HepG2 (cell line): ENCODE measurements at regions not wholly inside any gene's neighbourhood (a gene's known extent, or its start where the extent isn't known, plus 50 kb on each side); places are given as distances from the start of the nearest gene placed in this dataset.

Experiments used
- BCL3 ChIP-seq: sonication (generic); formaldehyde crosslinking; IDR thresholded peaks from 2 replicates; pipeline ENCODE4 v1.5.1; 2020; ENCODE audit warnings: mild to moderate bottlenecking, missing genetic modification reagents, moderate library complexity
- GATAD2A ChIP-seq: IDR thresholded peaks from 2 replicates; pipeline ENCODE4 v1.6.1; 2016
- HCFC1 ChIP-seq: fragments of 150-350 bp; IDR thresholded peaks from 2 replicates; pipeline ENCODE4 v1.6.1; 2014; ENCODE audit warnings: low read depth, low read length
- NKX3-1 ChIP-seq: sonication (generic); formaldehyde crosslinking; IDR thresholded peaks from 2 replicates; pipeline ENCODE4 v1.5.0; 2020; ENCODE audit warnings: missing genetic modification reagents
- POLR2AphosphoS5 ChIP-seq: IDR thresholded peaks from 2 replicates; pipeline ENCODE4 v1.6.1; 2012; ENCODE audit warnings: low read depth, low read length
- STAG1 ChIP-seq: sonication (generic); formaldehyde crosslinking; IDR thresholded peaks from 2 replicates; pipeline ENCODE4 v1.4.0; 2020; ENCODE audit warnings: missing genetic modification reagents
- TAF1 ChIP-seq: sonication (generic); formaldehyde crosslinking; IDR thresholded peaks from 2 replicates; pipeline ENCODE4 v1.4.0; 2020; ENCODE audit warnings: missing genetic modification reagents
- WIZ ChIP-seq: sonication (generic); formaldehyde crosslinking; IDR thresholded peaks from 2 replicates; pipeline ENCODE4 v1.5.1; 2020; ENCODE audit warnings: mild to moderate bottlenecking, missing genetic modification reagents
- ZNF510 ChIP-seq: sonication (generic); formaldehyde crosslinking; IDR thresholded peaks from 2 replicates; pipeline ENCODE4 v1.4.0; 2020; ENCODE audit warnings: low read depth, mild to moderate bottlenecking, missing genetic modification reagents
- ZNF557 ChIP-seq: sonication (generic); formaldehyde crosslinking; IDR thresholded peaks from 2 replicates; pipeline ENCODE4 v1.4.0; 2020; ENCODE audit warnings: missing genetic modification reagents
- TF ChIP-seq, protein P1 (sequence below): sonication (generic); formaldehyde crosslinking; IDR thresholded peaks from 2 replicates; pipeline ENCODE4 v1.4.0; 2020; ENCODE audit warnings: mild to moderate bottlenecking, missing genetic modification reagents
- TF ChIP-seq, protein P2 (sequence below): sonication (generic); formaldehyde crosslinking; IDR thresholded peaks from 2 replicates; pipeline ENCODE4 v1.5.0; 2020; ENCODE audit warnings: mild to moderate bottlenecking, missing genetic modification reagents, moderate library complexity

DNA sequence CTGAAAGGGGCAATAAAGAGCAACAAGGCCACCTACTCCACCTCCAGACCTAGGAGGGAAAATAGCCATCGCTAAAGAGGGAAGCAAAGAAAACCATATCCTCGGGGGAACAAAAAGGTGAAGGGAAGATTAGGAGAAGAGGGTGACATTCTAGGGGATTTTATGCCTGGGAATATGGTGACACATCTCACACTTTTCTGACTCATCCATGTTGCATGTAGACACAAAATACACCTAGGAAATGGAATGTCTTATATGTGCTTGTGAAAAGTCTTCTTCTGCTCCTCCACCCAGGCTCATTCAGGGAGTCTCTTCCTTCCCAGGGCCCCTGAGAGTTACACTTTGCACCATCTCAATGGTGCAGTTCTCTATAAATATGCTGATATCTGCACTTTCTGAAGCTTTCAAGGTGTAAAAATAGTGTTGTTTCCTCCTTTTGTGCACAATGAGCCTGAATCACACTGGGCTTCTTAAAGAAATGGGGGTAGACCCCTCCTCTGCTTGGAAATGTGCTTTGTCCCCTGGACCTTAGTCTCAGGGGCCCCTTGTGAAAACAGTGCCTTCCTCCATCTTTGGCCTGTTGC lies 195.9 kb downstream of the CYYR1 start:
- TF ChIP-seq, protein P1, sequence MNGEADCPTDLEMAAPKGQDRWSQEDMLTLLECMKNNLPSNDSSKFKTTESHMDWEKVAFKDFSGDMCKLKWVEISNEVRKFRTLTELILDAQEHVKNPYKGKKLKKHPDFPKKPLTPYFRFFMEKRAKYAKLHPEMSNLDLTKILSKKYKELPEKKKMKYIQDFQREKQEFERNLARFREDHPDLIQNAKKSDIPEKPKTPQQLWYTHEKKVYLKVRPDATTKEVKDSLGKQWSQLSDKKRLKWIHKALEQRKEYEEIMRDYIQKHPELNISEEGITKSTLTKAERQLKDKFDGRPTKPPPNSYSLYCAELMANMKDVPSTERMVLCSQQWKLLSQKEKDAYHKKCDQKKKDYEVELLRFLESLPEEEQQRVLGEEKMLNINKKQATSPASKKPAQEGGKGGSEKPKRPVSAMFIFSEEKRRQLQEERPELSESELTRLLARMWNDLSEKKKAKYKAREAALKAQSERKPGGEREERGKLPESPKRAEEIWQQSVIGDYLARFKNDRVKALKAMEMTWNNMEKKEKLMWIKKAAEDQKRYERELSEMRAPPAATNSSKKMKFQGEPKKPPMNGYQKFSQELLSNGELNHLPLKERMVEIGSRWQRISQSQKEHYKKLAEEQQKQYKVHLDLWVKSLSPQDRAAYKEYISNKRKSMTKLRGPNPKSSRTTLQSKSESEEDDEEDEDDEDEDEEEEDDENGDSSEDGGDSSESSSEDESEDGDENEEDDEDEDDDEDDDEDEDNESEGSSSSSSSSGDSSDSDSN (CRISPR knock-in tag), result no peak
- TF ChIP-seq WIZ (CRISPR knock-in tag) (no peak), STAG1 (CRISPR knock-in tag) (no peak), ZNF510 (CRISPR knock-in tag) (no peak), HCFC1 (no peak), POLR2AphosphoS5 (no peak), GATAD2A (CRISPR knock-in tag) (no peak), TAF1 (CRISPR knock-in tag) (no peak), ZNF557 (no peak), BCL3 (CRISPR knock-in tag) (no peak), NKX3-1 (CRISPR knock-in tag) (no peak)
- TF ChIP-seq, protein P2, sequence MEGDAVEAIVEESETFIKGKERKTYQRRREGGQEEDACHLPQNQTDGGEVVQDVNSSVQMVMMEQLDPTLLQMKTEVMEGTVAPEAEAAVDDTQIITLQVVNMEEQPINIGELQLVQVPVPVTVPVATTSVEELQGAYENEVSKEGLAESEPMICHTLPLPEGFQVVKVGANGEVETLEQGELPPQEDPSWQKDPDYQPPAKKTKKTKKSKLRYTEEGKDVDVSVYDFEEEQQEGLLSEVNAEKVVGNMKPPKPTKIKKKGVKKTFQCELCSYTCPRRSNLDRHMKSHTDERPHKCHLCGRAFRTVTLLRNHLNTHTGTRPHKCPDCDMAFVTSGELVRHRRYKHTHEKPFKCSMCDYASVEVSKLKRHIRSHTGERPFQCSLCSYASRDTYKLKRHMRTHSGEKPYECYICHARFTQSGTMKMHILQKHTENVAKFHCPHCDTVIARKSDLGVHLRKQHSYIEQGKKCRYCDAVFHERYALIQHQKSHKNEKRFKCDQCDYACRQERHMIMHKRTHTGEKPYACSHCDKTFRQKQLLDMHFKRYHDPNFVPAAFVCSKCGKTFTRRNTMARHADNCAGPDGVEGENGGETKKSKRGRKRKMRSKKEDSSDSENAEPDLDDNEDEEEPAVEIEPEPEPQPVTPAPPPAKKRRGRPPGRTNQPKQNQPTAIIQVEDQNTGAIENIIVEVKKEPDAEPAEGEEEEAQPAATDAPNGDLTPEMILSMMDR (CRISPR knock-in tag), result no peak
